H1 (cell line): ENCODE measurements at regions not wholly inside any gene's neighbourhood (a gene's known extent, or its start where the extent isn't known, plus 50 kb on each side); places are given as distances from the start of the nearest gene placed in this dataset.

Source experiments
- CTCF ChIA-PET: fragments of 300-600 bp; sonication (Branson Sonifier 250); formaldehyde crosslinking; loops from one replicate; lab custom pipeline; 2021; ENCODE audit not compliant: partially characterized antibody; lab: Charles Lee
- POLR2A ChIA-PET: fragments of 300-600 bp; sonication (Branson Sonifier 250); formaldehyde crosslinking; loops from one replicate; lab custom pipeline; 2021; ENCODE audit warnings: inconsistent platforms; ENCODE audit not compliant: partially characterized antibody; lab: Charles Lee
- DNase-seq, 2 experiments: peaks; one replicate each; pipeline versions ENCODE4 v3.0.0 to v3.0.0-alpha.2; 2010 to 2022; ENCODE audit warnings: low spot score in 2 of 2, low read depth in 1 of 2, mixed read lengths in 1 of 2
- FAIRE-seq: peaks from 2 replicates; lab custom pipeline; 2011; peaks lifted over from hg19 to GRCh38; lab: Jason Lieb, UNC
- H2AFZ ChIP-seq: 2 replicates; pipeline ENCODE4 v1.8.1; 2012; ENCODE audit warnings: low read length, inconsistent platforms
- H2AK5ac ChIP-seq: 2 replicates; pipeline ENCODE4 v1.6.1; 2013; ENCODE audit warnings: low read depth, low read length
- H2BK120ac ChIP-seq: replicated peaks from 2 replicates; pipeline ENCODE3; 2013; ENCODE audit warnings: low read depth, low read length, inconsistent platforms
- H2BK12ac ChIP-seq: 2 replicates; pipeline ENCODE4 v1.6.1; 2013; ENCODE audit warnings: low read depth, low read length
- H2BK15ac ChIP-seq: 2 replicates; pipeline ENCODE4 v1.6.1; 2013; ENCODE audit warnings: low read length
- H2BK20ac ChIP-seq: 2 replicates; pipeline ENCODE4 v1.6.1; 2013; ENCODE audit warnings: low read length
- H2BK5ac ChIP-seq: 2 replicates; pipeline ENCODE4 v1.6.1; 2013; ENCODE audit warnings: low read depth, low read length
- H3K14ac ChIP-seq: 2 replicates; pipeline ENCODE4 v1.6.1; 2013; ENCODE audit warnings: inconsistent platforms; ENCODE audit not compliant: insufficient read length
- H3K18ac ChIP-seq: 2 replicates; pipeline ENCODE4 v1.6.1; 2013; ENCODE audit warnings: low read length; ENCODE audit errors: extremely low read depth
- H3K23ac ChIP-seq: 2 replicates; pipeline ENCODE4 v1.6.1; 2013; ENCODE audit warnings: inconsistent platforms; ENCODE audit not compliant: insufficient read length
- H3K23me2 ChIP-seq: 2 replicates; pipeline ENCODE4 v1.6.1; 2013; ENCODE audit warnings: low read depth, low read length
- H3K27ac ChIP-seq: 2 replicates; pipeline ENCODE4 v1.6.1; 2011; ENCODE audit warnings: low read depth, low read length, inconsistent platforms
- H3K27me3 ChIP-seq, 4 experiments: replicated peaks in 1 of 4; 1 replicate in 1 of 4; 2 replicates in 3 of 4; pipeline versions ENCODE4 v1.6.1 to v1.8.1; 2011 to 2013; ENCODE audit warnings: low read length in 3 of 4, mild to moderate bottlenecking in 3 of 4, inconsistent platforms in 2 of 4, mixed read lengths in 2 of 4, moderate library complexity in 1 of 4; ENCODE audit not compliant: control insufficient read depth in 3 of 4, insufficient read depth in 3 of 4; ENCODE audit errors: extremely low read depth in 1 of 4
- H3K36me3 ChIP-seq, 4 experiments: 2 replicates each; pipeline versions ENCODE4 v1.6.1 to v1.8.1; 2011 to 2013; ENCODE audit warnings: mild to moderate bottlenecking in 4 of 4, low read length in 3 of 4, moderate library complexity in 2 of 4, control low read depth in 1 of 4, inconsistent platforms in 1 of 4; ENCODE audit not compliant: insufficient read depth in 4 of 4, control insufficient read depth in 2 of 4
- H3K4ac ChIP-seq: replicated peaks from 2 replicates; pipeline ENCODE3; 2013; ENCODE audit warnings: low read length, low read depth, mixed read lengths, inconsistent platforms; ENCODE audit not compliant: insufficient read length
- H3K4me1 ChIP-seq, 4 experiments: replicated peaks in 1 of 4; 1 replicate in 1 of 4; 2 replicates in 3 of 4; pipeline versions ENCODE4 v1.6.1 to v1.8.1; 2011 to 2013; ENCODE audit warnings: low read length in 3 of 4, inconsistent platforms in 2 of 4, mixed read lengths in 1 of 4; ENCODE audit not compliant: insufficient read depth in 4 of 4, control insufficient read depth in 3 of 4
- H3K4me2 ChIP-seq, 2 experiments: 2 replicates each; pipeline versions ENCODE4 v1.6.1 to v1.8.1; 2011 to 2013; ENCODE audit warnings: low read depth in 2 of 2, low read length in 2 of 2, control low read depth in 1 of 2, inconsistent platforms in 1 of 2, mild to moderate bottlenecking in 1 of 2; ENCODE audit not compliant: insufficient read depth in 1 of 2
- H3K4me3 ChIP-seq, 4 experiments: fragments of 200-600, 300-600 bp in 1 of 4; sonication (generic), shearing (Covaris generic), sonication (Bioruptor Twin) in 1 of 4; 2 replicates each; pipeline versions ENCODE4 v1.5.1 to v1.8.1; 2011 to 2016; ENCODE audit warnings: low read length in 4 of 4, low read depth in 3 of 4, control low read depth in 2 of 4, inconsistent platforms in 2 of 4, mild to moderate bottlenecking in 2 of 4, mixed read lengths in 1 of 4, moderate library complexity in 1 of 4; ENCODE audit not compliant: insufficient read depth in 2 of 4; ENCODE audit errors: extremely low read depth in 1 of 4
- H3K56ac ChIP-seq: replicated peaks from 2 replicates; pipeline ENCODE3; 2013; ENCODE audit warnings: low read depth, mild to moderate bottlenecking, mixed read lengths, low read length, inconsistent platforms; ENCODE audit not compliant: insufficient read length
- H3K79me1 ChIP-seq: 2 replicates; pipeline ENCODE4 v1.6.1; 2013; ENCODE audit warnings: low read depth, low read length, control low read depth
- H3K79me2 ChIP-seq, 2 experiments: 2 replicates each; pipeline versions ENCODE4 v1.6.1 to v1.8.1; 2012 to 2013; ENCODE audit warnings: low read length in 2 of 2, mild to moderate bottlenecking in 2 of 2, inconsistent platforms in 1 of 2; ENCODE audit not compliant: insufficient read depth in 2 of 2, control insufficient read depth in 1 of 2
- H3K9ac ChIP-seq, 4 experiments: replicated peaks in 1 of 4; 1 replicate in 1 of 4; 2 replicates in 3 of 4; pipeline versions ENCODE4 v1.6.1 to v1.8.1; 2011 to 2013; ENCODE audit warnings: low read depth in 3 of 4, low read length in 3 of 4, control low read depth in 2 of 4, mild to moderate bottlenecking in 2 of 4, moderate library complexity in 2 of 4, inconsistent platforms in 1 of 4; ENCODE audit errors: extremely low read depth in 1 of 4
- H3K9me3 ChIP-seq, 2 experiments: 2 replicates each; pipeline versions ENCODE4 v1.6.1 to v1.8.1; 2012 to 2013; ENCODE audit warnings: mild to moderate bottlenecking in 2 of 2, moderate library complexity in 2 of 2, control low read depth in 1 of 2, inconsistent platforms in 1 of 2, low read depth in 1 of 2, low read length in 1 of 2, mixed read lengths in 1 of 2; ENCODE audit not compliant: insufficient read depth in 2 of 2
- H4K20me1 ChIP-seq, 2 experiments: replicated peaks in 1 of 2; 2 replicates each; pipeline versions ENCODE3 to v1.8.1; 2011 to 2013; ENCODE audit warnings: inconsistent platforms in 2 of 2, low read length in 2 of 2, mild to moderate bottlenecking in 1 of 2; ENCODE audit not compliant: insufficient read depth in 2 of 2, control insufficient read depth in 1 of 2
- H4K5ac ChIP-seq: 2 replicates; pipeline ENCODE4 v1.6.1; 2013; ENCODE audit warnings: low read length, low read depth, mixed read lengths, inconsistent platforms; ENCODE audit not compliant: insufficient read length
- H4K8ac ChIP-seq: 2 replicates; pipeline ENCODE4 v1.8.0; 2013; ENCODE audit warnings: mild to moderate bottlenecking, moderate library complexity, low read length, inconsistent platforms; ENCODE audit not compliant: insufficient read depth; ENCODE audit errors: extremely low read depth
- H4K91ac ChIP-seq: replicated peaks from 2 replicates; pipeline ENCODE3; 2013; ENCODE audit warnings: low read length, mixed read lengths, inconsistent platforms; ENCODE audit not compliant: insufficient read length
- CBX5 ChIP-seq: fragments of 300-800, 300-1000 bp; sonication (generic); IDR thresholded peaks from 2 replicates; pipeline ENCODE4 v1.7.1; 2016; ENCODE audit warnings: antibody characterized with exemption, low read length, low read depth
- CBX8 ChIP-seq: fragments of 300-800, 300-1000 bp; sonication (generic); IDR thresholded peaks from 2 replicates; pipeline ENCODE4 v1.7.1; 2016; ENCODE audit warnings: low read depth, low read length, borderline replicate concordance
- CREB1 ChIP-seq: IDR thresholded peaks from 2 replicates; pipeline ENCODE4 v1.6.1; 2012; ENCODE audit warnings: inconsistent platforms
- CTBP2 ChIP-seq: IDR thresholded peaks from 2 replicates; pipeline ENCODE4 v1.7.0; 2011; ENCODE audit warnings: borderline replicate concordance, mild to moderate bottlenecking, moderate library complexity, mixed read lengths, low read length; ENCODE audit not compliant: insufficient read depth, insufficient read length
- KDM1A ChIP-seq: fragments of 200-600, 300-600 bp; sonication (generic); IDR thresholded peaks from 2 replicates; pipeline ENCODE4 v1.7.1; 2016; ENCODE audit warnings: mild to moderate bottlenecking, low read length, borderline replicate concordance
- NRF1 ChIP-seq: IDR thresholded peaks from 2 replicates; pipeline ENCODE4 v1.6.1; 2011; ENCODE audit warnings: mild to moderate bottlenecking, low read depth, low read length, improper control_type of control experiment
- POLR2A ChIP-seq, 2 experiments: IDR thresholded peaks; 1 replicate in 1 of 2; 2 replicates in 1 of 2; pipeline ENCODE4 v1.6.1; 2011; ENCODE audit warnings: low read depth in 2 of 2, low read length in 2 of 2, mild to moderate bottlenecking in 2 of 2; ENCODE audit errors: control extremely low read depth in 1 of 2
- POLR2AphosphoS5 ChIP-seq: IDR thresholded peaks from 2 replicates; pipeline ENCODE4 v1.6.1; 2011; ENCODE audit warnings: low read depth, low read length
- RFX5 ChIP-seq: IDR thresholded peaks from 2 replicates; pipeline ENCODE4 v1.6.1; 2011; ENCODE audit warnings: low read depth, low read length, improper control_type of control experiment, borderline replicate concordance
- SAP30 ChIP-seq: fragments of 300-600 bp; sonication (generic); IDR thresholded peaks from 2 replicates; pipeline ENCODE4 v1.7.1; 2012; ENCODE audit warnings: low read length, moderate library complexity, mild to moderate bottlenecking, inconsistent platforms; ENCODE audit not compliant: insufficient read depth, insufficient replicate concordance
- SIRT6 ChIP-seq: IDR thresholded peaks from one replicate; pipeline ENCODE4 v1.7.1; 2012; ENCODE audit warnings: low read length, inconsistent platforms
- SIX5 ChIP-seq: IDR thresholded peaks from 2 replicates; pipeline ENCODE4 v1.6.1; 2011; ENCODE audit warnings: mild to moderate bottlenecking, low read depth, low read length
- SP1 ChIP-seq: IDR thresholded peaks from 2 replicates; pipeline ENCODE4 v1.6.1; 2011; ENCODE audit warnings: low read depth, low read length
- SP2 ChIP-seq: IDR thresholded peaks from 2 replicates; pipeline ENCODE4 v1.6.1; 2012; ENCODE audit warnings: mild to moderate bottlenecking, low read length, inconsistent platforms
- TAF1 ChIP-seq: IDR thresholded peaks from 2 replicates; pipeline ENCODE4 v1.6.1; 2011; ENCODE audit warnings: mild to moderate bottlenecking, low read depth, low read length
- TBP ChIP-seq: IDR thresholded peaks from 2 replicates; pipeline ENCODE4 v1.6.1; 2011; ENCODE audit warnings: low read depth, low read length, improper control_type of control experiment
- TCF12 ChIP-seq: IDR thresholded peaks from 2 replicates; pipeline ENCODE4 v1.6.1; 2011; ENCODE audit warnings: low read depth, mild to moderate bottlenecking, low read length
- TF ChIP-seq, protein P1 (sequence below): IDR thresholded peaks from 2 replicates; pipeline ENCODE4 v1.6.1; 2011; ENCODE audit warnings: low read depth, mild to moderate bottlenecking, low read length; ENCODE audit not compliant: insufficient read depth

DNA sequence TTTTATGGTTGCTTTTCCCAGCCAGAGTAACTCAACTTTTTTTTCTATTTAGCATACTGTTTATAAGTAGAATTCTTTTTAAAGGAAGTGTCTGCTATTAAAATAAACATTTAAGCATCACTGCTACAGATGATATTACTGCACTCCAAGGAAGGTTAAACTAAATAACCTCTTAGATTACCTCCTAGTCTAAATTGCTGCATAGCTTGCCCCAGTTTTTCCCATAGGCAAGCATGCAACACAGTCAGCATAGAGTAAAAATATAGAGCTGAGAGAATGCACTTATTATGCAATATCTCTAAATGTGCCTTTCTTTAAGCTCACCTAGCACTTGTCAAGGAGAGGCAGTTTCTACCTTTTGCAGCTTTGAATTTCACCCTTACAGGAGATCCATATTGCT, 1392.4 kb upstream of the CELF2 start:
- Histone ChIP-seq H3K14ac (no peak overlapping the region), H3K9me3 (no peaks in the 10 kb centered on the region), H3K9ac (no peak overlapping the region), H3K23me2 (no peaks in the 10 kb centered on the region), H2AK5ac (no peak overlapping the region), H4K8ac (no peak overlapping the region), H2BK15ac (no peak overlapping the region), H2BK12ac (no peak overlapping the region), H3K4me2 (no peak overlapping the region), H4K20me1 (no peaks in the 10 kb centered on the region), H3K4me3 (no peak overlapping the region), H2BK120ac (no peak overlapping the region), H3K27ac (no peak overlapping the region), H3K79me2 (no peaks in the 10 kb centered on the region), H3K18ac (no peak overlapping the region), H3K27me3 (no peaks in the 10 kb centered on the region), H3K56ac (no peak overlapping the region), H3K4ac (no peak overlapping the region), H4K91ac (no peak overlapping the region), H2AFZ (no peak overlapping the region), H2BK5ac (no peak overlapping the region), H3K79me1 (no peaks in the 10 kb centered on the region), H3K36me3 (no peaks in the 10 kb centered on the region), H4K5ac (no peak overlapping the region), H3K4me1 (peaks cover 0 to 5% (median 1%) of the 10 kb centered on the region in 4 experiments; a peak in 1 of 7 replicates), H2BK20ac (no peak overlapping the region), H3K23ac (no peak overlapping the region)
- DNase-seq (no peak), FAIRE-seq (no peak)
- ChIA-PET POLR2A (no interaction called here), CTCF (no interaction called here)
- TF ChIP-seq TBP = no peak
- no peak for TF ChIP-seq POLR2A (IDR thresholded peaks at IDR 0.05; ENCODE audit: control extremely low read depth in 1 of 2, low read depth in 2 of 2, low read length in 2 of 2)
- no peak for TF ChIP-seq SP1
- no peak for TF ChIP-seq SP2
- no peak for TF ChIP-seq CBX5
- TF ChIP-seq CREB1 = no peak
- TF ChIP-seq CBX8 = no peak
- TF ChIP-seq TAF1 = no peak
- TF ChIP-seq, protein P1, sequence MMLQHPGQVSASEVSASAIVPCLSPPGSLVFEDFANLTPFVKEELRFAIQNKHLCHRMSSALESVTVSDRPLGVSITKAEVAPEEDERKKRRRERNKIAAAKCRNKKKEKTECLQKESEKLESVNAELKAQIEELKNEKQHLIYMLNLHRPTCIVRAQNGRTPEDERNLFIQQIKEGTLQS = no peak
- TF ChIP-seq CTBP2 = no peak
- no peak for TF ChIP-seq KDM1A
- no peak for TF ChIP-seq RFX5
- TF ChIP-seq TCF12 = no peak
- TF ChIP-seq POLR2AphosphoS5 = no peak
- TF ChIP-seq NRF1 = no peak
- TF ChIP-seq SIX5 = no peak
- TF ChIP-seq SIRT6 = no peak
- no peak for TF ChIP-seq SAP30
